Coronary artery (tissue), 2 donors: ENCODE measurements at regions not wholly inside any gene's neighbourhood (a gene's known extent, or its start where the extent isn't known, plus 50 kb on each side); places are given as distances from the start of the nearest gene placed in this dataset.

Experiments used
- DNase-seq: peaks from one replicate; pipeline ENCODE4 v3.0.0-alpha.2; 2017; ENCODE audit warnings: low spot score
- H3K27ac ChIP-seq, 2 donors: fragments of 200-600 bp; sonication (generic); one replicate each; pipeline ENCODE4 v1.5.1; 2016 to 2019
- H3K4me3 ChIP-seq: fragments of 200-600 bp; sonication (generic); 2 replicates; pipeline ENCODE4 v1.5.1; 2016; ENCODE audit warnings: mild to moderate bottlenecking, moderate library complexity
- CTCF ChIP-seq: fragments of 200-600 bp; sonication (generic); IDR thresholded peaks from one replicate; pipeline ENCODE4 v1.5.1; 2019; ENCODE audit warnings: antibody characterized with exemption

GRCh38 chr6:66369407-66369806 lies 662.4 kb upstream of the EYS start:
- no peak overlapping the region for H3K4me3 ChIP-seq
- DNase-seq = no peak
- no peak for TF ChIP-seq CTCF
- H3K27ac ChIP-seq = no peak overlapping the region

GRCh38 chr6:66362888-66363287 lies 655.9 kb upstream of the EYS start:
- no peak overlapping the region for H3K4me3 ChIP-seq
- no peak for TF ChIP-seq CTCF
- no peak for DNase-seq
- H3K27ac ChIP-seq = no peak overlapping the region

- Histone ChIP-seq H3K27ac (no peak overlapping the region), H3K4me3 (no peak overlapping the region)
- TF ChIP-seq CTCF = no peak
- no peak for DNase-seq
Observed at GRCh38 chr6:66361886-66362285, 654.9 kb upstream of the EYS start.

GRCh38 chr6:66357781-66358180 lies 650.8 kb upstream of the EYS start:
- no peak for TF ChIP-seq CTCF
- no peak overlapping the region for H3K4me3 ChIP-seq
- no peak overlapping the region for H3K27ac ChIP-seq
- no peak for DNase-seq

- no peak for DNase-seq
- no peak overlapping the region for H3K4me3 ChIP-seq
- TF ChIP-seq CTCF = no peak
- H3K27ac ChIP-seq = no peak overlapping the region
Observed at GRCh38 chr6:66355471-66355870, 648.4 kb upstream of the EYS start.

- Histone ChIP-seq H3K4me3 (no peak overlapping the region), H3K27ac (no peak overlapping the region)
- no peak for TF ChIP-seq CTCF
- no peak for DNase-seq
Observed at GRCh38 chr6:66344796-66345195, 637.8 kb upstream of the EYS start.

GRCh38 chr6:66340736-66341135 lies 633.7 kb upstream of the EYS start:
- no peak for DNase-seq
- no peak for TF ChIP-seq CTCF
- H3K4me3 ChIP-seq = no peak overlapping the region
- no peak overlapping the region for H3K27ac ChIP-seq
